ENCODE measurements at regions not wholly inside any gene's neighbourhood (a gene's known extent, or its start where the extent isn't known, plus 50 kb on each side); places are given as distances from the start of the nearest gene placed in this dataset.
A peak's percentile ranks its signal among the peaks of the same experiment; 100 is the strongest.

- no peak for DNase-seq
Observed at GRCh38 chr12:130216031-130216430, 53.8 kb downstream of the FZD10 start.

DNA sequence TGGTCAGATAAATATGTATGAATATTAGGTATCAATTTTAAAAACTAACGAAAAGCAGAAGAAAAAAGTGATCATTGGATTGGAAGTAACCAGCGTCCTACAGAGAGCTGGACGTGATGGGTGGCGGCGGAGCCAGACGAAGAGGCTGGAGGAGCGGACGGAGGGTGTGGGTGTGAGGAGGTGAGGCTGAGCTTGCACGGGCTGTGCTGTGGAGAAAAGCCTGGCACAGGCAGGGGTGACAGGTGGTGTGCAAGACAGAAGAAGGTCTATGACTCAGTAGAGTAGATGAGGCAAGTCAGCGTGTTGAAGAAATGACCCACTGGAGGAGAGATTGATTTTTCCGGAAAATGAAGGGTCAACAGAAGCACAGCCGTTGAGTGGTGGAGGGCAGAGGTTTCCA lies 56.4 kb downstream of the FZD10 start:
- DNase-seq: no peak

DNA sequence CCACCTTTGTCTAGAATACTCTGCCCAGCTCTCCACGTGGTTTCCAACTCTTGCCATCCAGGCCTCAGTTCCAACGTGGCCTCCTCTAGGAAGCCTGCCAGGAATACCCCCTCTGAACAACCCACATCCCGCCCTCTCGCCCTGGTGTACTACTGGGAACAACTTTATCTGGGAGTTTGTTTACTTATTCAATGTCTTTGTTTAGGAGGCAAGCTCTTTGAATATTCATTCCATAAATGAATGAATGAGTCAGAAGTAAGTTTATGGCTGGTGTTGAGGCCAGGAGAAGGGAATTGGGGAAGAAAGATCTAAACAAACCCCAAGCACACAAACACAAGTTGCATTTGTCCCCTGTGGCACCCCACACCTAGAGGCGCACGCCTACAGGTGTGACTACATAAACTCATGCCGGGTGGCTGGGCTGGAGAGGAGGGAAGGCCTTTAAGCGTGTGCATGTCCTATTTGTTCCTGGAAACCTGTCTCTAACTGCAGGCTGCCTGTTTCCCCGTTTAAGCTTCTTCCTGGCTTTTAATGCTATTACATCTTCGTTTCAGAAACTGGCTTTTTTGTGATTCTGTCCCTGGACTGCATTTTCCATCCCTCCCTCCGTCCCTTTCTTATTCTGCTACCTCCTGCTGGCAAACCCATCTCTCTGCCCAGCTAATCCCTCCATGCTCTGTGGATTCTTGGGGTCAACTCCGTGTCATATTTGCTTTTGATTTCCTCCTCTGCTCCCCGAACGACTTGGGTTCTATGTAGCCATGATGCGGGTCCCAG lies 57.9 kb downstream of the FZD10 start:
- no peak for DNase-seq

- no peak for DNase-seq
Observed at GRCh38 chr12:130220706-130221100, 58.4 kb downstream of the FZD10 start.

DNA sequence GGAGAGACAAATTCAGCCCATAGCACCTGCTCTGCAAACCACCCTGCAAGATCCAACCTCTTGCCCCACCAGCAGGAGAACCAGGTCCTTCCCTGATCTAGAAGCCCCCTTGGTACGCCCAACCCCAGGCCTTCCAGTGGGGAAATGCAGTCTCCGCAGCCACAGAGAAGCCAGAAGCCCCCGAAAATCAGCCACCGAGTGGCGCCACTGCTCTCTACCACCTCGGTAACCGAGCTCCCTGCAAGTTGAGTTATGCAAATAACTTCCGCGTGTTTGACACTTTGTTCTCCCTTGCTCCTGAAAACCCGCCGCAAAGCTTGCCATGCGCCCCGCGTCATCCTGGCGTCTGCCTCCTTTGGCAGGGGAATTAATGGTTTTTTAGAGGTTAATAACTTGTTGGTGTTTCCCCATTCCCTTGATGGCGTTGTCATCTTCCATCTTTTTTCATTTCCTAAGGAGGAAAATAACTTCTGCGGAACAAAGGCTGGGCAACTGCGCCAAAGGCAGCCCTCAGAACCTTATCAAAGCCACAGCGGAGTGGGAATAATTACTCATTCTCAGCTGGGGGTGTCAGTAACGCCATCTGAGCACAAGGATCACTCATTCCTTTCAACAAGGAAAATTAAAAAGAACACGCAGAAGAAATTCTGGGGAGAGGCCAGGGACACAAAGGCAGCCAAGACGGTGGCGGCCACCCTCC lies 60.4 kb downstream of the FZD10 start:
- DNase-seq: no peak

DNA sequence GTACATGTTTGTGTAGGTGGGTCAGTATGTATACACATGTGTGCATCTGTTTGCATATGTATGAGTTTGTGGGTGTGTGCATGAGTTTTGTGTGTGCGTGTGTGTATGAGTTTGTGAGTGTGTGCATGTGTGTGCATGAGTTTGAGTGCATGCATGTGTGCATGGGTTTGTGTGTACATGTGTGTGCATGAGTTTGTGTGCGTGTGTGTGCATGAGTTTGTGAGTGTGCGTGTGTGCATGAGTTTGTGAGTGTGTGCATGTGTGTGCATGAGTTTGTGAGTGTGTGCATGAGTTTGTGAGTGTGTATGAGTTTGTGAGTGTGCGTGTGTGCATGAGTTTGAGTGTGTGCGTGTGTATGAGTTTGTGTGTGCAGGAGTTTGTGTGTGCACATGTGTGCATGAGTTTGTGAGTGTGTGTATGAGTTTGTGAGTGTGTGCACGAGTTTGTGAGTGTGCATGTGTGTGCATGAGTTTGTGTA lies 61.5 kb downstream of the FZD10 start:
- DNase-seq: no peak

- DNase-seq: no peak
Observed at GRCh38 chr12:130224613-130225012, 62.3 kb downstream of the FZD10 start.

DNA sequence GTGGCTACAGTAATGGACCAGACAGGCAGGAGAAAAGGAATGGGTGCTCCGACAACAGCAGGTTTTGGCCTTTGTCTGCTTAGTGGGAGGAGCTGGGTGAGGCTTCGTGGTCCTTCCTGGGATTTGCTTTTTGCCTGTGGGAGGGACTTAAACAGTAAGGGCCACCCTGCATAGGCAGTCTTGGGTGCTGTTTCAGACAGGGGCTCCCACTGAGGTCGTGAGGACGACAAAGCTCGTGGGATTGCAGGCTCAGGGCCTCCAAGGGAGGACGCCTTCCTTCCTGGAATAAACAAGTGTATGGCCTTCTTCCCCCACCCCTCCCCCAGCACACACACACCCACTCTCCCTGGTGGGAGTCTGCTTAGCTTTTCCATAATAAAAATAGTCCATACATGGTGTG lies 63.1 kb downstream of the FZD10 start:
- DNase-seq: no peak

GRCh38 chr12:130226126-130226525 lies 63.9 kb downstream of the FZD10 start:
- no peak for DNase-seq

DNA sequence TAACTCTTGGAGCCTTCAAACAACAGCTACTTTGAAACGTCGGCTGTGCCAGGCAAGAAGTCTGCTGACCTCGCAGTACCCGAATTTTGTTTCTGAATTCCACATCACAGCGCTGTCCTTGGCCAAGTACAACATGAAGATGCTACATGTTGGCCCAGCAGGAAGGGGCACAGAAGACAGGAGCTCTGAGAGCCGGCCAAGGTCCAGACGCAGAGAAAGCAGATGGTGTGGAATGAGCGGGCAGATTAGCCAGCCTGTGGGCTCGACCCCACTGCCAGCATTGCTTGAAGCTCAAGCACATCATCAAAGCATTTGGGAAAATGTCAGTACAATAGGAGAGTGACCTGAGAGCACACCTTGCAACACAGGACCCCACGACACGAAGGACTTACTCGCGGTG lies 64.5 kb downstream of the FZD10 start:
- no peak for DNase-seq

DNA sequence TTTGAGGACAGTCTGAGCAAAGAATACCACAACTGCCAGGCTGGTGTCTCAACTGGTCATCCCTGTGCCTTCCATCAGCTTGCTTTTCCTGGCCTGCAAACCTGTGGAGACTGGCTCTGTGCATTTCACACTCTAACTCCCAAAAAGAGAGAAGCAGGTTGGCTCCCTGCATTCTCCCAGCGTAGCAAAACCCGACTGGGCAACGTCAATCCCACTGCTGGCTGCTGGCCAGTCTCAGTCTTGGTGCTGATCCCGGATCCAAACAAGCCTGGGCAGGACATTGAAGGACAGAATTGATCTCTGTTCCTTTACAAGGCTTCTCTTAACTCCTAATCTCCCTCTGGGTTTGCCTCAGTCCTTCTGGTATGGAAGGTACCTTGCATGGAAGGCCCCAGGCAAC lies 65.4 kb downstream of the FZD10 start:
- DNase-seq: no peak

DNA sequence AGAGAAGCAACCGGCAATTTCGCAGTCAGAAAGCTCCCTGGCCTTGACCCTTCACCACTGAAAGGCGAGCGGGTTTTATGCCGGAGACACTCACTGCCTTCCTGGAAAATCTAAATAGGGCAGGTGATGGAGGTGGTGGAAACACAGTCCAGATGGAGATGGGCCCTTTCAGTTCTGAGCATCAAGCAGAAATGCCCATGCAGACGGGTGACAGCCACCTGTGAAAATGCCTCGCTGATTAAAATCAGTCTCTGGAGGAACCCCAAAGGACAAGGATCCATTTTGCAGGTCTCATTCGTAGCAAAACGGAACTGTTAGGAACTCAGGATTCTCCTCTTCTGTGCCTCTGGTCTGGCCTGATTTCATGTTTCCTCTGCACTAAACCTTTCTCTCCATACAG lies 74.2 kb downstream of the FZD10 start:
- no peak for DNase-seq

- DNase-seq: peak; percentile 18
Observed at GRCh38 chr12:130240831-130241590, 78.7 kb downstream of the FZD10 start.

- DNase-seq: no peak
Observed at GRCh38 chr12:130242506-130242905, 80.2 kb downstream of the FZD10 start.

GRCh38 chr12:130245251-130245650 lies 83.0 kb downstream of the FZD10 start:
- no peak for DNase-seq

DNA sequence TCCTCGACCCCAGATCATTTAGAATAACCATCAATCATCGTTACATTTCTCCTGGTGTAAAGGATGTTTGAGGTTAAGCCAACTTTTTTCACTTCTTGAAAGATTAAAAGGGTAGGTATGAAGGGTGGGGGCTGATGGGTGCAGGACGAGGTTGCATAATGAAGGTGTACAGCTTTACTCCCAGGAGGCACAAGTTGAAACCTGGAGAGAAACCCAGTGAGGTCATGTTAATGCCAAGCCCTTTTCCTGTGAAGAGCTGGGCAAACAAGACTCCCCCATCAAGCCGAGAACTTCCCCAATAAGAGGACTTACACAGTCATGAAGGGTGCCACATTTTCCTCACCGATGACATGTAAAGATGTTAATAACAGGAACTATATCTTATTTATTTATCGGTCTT lies 84.3 kb downstream of the FZD10 start:
- DNase-seq: no peak

DNA sequence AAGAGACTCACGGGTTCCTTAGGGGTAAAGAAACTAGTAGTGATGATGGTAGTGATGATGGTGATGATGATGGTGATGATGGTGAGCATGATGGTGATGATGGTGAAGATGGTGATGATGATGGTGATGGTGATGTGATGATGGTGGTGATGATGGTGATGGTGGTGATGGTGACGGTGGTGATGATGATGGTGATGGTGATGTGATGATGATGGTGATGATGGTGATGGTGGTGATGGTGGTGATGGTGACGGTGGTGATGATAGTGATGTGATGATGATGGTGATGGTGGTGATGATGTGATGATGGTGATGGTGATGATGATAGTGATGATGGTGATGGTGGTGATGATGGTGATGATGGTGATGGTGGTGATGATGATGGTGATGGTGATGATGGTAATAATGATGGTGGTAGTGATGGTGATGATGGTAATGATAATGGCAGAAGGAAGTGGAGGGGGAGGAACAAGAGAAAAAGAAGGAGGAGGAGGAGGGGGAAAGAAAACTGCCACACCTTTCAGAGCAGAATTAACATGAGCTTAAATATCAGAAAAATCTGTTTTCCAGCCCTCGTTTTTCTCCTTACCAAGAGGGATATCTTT lies 85.5 kb downstream of the FZD10 start:
- no peak for DNase-seq

- DNase-seq: no peak
Observed at GRCh38 chr12:130249376-130249775, 87.1 kb downstream of the FZD10 start.

DNA sequence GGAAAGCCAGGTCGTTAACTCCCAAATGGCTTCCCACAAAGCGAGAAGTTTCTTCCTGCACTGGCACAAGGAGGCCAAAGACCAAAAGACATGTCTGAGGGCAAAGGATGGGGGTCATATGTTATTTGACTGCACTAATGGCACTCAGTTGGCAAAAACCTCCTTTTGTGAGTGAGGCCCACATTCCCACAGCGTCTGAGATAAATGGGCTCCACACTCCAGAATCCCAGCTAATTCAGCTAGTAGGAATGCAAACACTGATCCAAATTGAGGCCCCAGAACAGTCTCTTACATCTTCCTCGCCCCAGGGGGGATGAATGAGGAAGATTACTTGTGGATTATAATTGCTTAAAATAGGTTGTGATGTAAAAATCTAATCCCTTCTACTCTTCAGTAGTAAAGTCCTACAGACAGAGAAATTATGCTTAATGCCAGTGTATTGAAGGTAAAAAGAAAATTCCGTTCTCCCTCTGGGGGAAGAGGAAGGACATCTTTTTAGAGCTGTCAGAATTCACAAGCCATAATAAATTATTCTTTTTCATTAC lies 86.4 kb upstream of the PIWIL1 start:
- no peak for DNase-seq

- no peak for DNase-seq
Observed at GRCh38 chr12:130253866-130254265, 83.8 kb upstream of the PIWIL1 start.

DNA sequence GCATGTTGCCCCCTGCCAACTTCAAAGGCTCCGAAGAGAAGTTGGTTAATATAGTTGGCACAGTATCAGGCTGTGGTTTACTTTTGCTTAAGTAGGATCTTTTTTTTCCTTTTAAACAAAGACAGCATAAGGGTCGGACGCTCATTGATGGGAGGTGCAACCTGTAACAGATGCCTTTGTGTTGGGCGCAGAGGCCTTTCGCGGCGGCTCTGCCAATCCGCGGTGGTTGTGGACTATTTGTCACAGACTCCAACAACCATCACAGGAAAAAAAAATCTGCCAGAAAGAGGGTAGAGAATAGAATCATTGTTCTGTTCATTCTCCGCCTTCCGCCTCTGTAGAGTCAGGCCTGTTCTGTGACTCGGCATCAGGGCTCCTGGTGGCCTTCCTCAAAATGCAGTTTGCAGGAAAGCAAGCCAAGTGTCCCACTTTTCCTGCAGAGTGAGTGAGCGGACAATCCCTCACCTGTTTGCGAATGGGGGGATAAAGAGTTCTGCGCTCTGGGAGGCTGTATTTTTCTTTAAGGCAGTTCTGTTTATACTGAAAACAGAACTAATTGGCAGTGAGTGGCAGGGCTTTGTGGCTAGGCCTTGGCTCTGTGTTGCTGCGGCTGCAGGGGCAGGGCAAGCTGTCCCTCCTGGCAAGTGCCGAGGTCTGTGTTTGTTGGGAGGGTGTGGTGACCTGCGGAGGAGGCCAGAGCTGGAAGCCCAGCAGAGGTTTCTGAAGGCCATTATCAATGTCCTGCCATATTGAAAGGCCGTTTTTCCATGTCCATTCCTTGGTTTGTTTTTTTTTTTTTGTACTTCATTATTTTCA lies 83.0 kb upstream of the PIWIL1 start:
- DNase-seq: no peak

GRCh38 chr12:130258863-130259262 lies 78.8 kb upstream of the PIWIL1 start:
- no peak for DNase-seq
